NOMO-1 treated with DMSO at 0.1 percent for 48 hours (cell line): ENCODE measurements at regions not wholly inside any gene's neighbourhood (a gene's known extent, or its start where the extent isn't known, plus 50 kb on each side); places are given as distances from the start of the nearest gene placed in this dataset.

Experiments used
- DNase-seq: peaks from one replicate; lab custom pipeline; 2025; ENCODE audit not compliant: unreplicated experiment; lab: John Stamatoyannopoulos, UW

GRCh38 chr18:39399662-39400061, 1834.1 kb upstream of the CELF4 start:
- DNase-seq, result no peak

GRCh38 chr18:39396168-39396567, 1830.6 kb upstream of the CELF4 start:
- no peak for DNase-seq

GRCh38 chr18:39389800-39390379, 1824.3 kb upstream of the CELF4 start:
- DNase-seq, result no peak

GRCh38 chr18:39380866-39381265, 1815.3 kb upstream of the CELF4 start:
- no peak for DNase-seq

- no peak for DNase-seq
Observed at GRCh38 chr18:39380186-39380725, 1814.7 kb upstream of the CELF4 start.

- DNase-seq, result no peak
Observed at GRCh38 chr18:39375066-39375465, 1809.5 kb upstream of the CELF4 start.

GRCh38 chr18:39371996-39372395, 1806.4 kb upstream of the CELF4 start:
- DNase-seq, result no peak

- DNase-seq, result no peak
Observed at GRCh38 chr18:39366656-39367055, 1801.1 kb upstream of the CELF4 start.

- DNase-seq, result no peak
Observed at GRCh38 chr18:39365836-39366485, 1800.4 kb upstream of the CELF4 start.

- no peak for DNase-seq
Observed at GRCh38 chr18:39360072-39360471, 1794.5 kb upstream of the CELF4 start.

GRCh38 chr18:39359636-39360035, 1794.0 kb upstream of the CELF4 start:
- no peak for DNase-seq

- no peak for DNase-seq
Observed at GRCh38 chr18:39350945-39351344, 1785.3 kb upstream of the CELF4 start.

GRCh38 chr18:39349801-39350200, 1784.2 kb upstream of the CELF4 start:
- no peak for DNase-seq

- no peak for DNase-seq
Observed at GRCh38 chr18:39348757-39349156, 1783.2 kb upstream of the CELF4 start.

- DNase-seq, result no peak
Observed at GRCh38 chr18:39347701-39348100, 1782.1 kb upstream of the CELF4 start.

GRCh38 chr18:39346916-39347315, 1781.3 kb upstream of the CELF4 start:
- DNase-seq, result no peak

GRCh38 chr18:39345321-39345720, 1779.7 kb upstream of the CELF4 start:
- DNase-seq, result no peak

- no peak for DNase-seq
Observed at GRCh38 chr18:39344487-39344886, 1778.9 kb upstream of the CELF4 start.

- DNase-seq, result no peak
Observed at GRCh38 chr18:39341129-39341528, 1775.5 kb upstream of the CELF4 start.

- DNase-seq, result no peak
Observed at GRCh38 chr18:39340418-39340817, 1774.8 kb upstream of the CELF4 start.

GRCh38 chr18:39329496-39330275, 1764.1 kb upstream of the CELF4 start:
- no peak for DNase-seq

- DNase-seq, result no peak
Observed at GRCh38 chr18:39326772-39327171, 1761.2 kb upstream of the CELF4 start.
